Anterior cingulate cortex (tissue), 58 donors: ENCODE measurements at regions not wholly inside any gene's neighbourhood (a gene's known extent, or its start where the extent isn't known, plus 50 kb on each side); places are given as distances from the start of the nearest gene placed in this dataset.
A peak's percentile ranks its signal among the peaks of the same experiment; 100 is the strongest.
"Not testable (repeated sequence)": the region's sequence is repeated elsewhere in the genome, so short reads cannot be mapped to it uniquely, and the experiment has no call there.

Source experiments
- DNase-seq, 58 donors: peaks; one replicate each; lab custom pipeline; 2025; lab: John Stamatoyannopoulos, UW

DNA sequence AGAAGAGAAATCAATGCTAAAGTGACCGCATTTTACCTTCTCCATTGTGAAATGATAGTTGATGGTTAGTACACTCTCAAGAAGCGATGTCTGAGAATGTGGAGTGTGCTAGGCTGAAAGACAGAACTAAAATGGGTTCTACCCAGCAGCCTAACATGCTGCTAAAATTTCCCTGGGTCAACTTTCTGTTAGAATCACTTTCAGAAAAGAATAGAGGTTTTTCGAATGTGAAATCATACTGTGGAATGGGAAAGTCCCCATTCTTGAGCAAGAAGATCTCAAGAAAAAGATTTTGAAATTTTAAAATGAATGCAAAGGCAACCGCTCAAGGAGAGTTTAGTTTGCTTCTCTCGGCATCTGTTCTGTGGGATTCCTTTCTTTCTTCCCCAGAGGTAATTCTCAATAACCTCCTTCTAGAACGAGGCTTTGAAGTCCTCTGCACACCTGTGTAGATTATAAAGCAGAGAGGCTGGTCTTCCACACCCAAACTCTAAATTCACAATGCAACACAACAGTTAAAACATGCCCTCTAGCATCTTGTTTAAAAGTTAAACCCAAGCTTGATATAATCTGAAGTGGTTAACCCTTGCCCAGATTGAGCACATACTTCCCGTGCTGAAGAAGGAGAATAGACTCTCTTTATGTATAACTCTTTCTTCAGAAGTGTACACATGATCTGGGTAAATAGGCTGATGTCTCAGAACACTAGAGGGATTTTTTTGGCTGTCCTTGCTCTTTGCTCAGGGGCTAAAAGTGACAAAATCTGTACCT is 208.7 kb upstream of the KLF3 start:
- no peak for DNase-seq

DNA sequence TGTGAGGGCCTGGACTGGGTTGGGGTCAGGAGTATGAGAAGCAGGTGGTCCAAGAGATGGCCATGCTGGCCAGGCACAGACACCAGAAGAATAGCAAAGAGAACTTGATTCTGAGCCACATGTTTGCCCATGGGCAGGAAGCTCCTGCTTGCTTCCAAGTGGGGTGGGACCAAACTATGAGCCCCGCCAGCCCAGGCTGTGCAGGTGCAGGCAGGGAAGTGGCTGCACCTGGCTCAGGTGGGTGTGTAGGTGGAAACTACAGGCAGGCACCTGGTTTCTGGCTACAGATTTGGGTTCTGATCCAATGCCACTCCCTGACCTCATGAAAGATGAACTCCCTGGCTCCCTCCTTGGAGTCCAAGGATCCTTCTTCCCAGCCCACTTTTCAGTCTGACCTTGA is 207.9 kb upstream of the KLF3 start:
- no peak for DNase-seq

GRCh38 chr4:38461342-38461741 is 202.7 kb upstream of the KLF3 start:
- DNase-seq, result no peak

GRCh38 chr4:38462367-38463055 is 201.5 kb upstream of the KLF3 start:
- DNase-seq, result no peak

DNA sequence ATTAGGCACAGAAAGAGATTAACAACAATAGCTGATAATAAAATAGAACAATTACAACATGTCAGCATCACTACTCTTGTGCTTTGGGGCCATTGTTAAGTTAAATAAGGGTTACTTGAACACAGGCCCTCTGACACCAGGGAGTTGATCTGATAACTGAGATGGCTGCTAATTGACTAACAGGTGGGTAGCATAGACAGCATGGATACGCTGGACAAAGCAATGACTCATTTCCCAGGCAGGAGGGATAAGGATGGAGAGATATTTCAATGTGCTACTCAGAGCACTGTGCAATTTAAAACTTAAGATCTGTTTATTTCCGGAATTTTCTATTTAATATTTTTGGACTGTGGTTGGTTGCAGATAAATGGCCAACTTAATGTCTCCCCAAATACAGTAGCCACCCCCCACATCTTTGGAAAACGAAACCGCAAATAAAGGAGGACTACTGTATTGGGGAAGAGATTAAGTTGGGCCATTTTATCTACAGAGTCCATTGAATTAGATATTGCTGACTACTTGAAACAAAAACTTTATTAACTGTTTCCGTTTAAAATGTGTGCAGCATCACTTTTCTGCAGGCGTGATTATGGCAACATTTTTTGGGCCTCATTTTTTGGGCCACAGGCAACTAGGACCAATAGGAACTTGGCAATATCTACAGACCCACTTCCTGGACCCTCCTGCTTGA is 200.6 kb upstream of the KLF3 start:
- no peak for DNase-seq

DNA sequence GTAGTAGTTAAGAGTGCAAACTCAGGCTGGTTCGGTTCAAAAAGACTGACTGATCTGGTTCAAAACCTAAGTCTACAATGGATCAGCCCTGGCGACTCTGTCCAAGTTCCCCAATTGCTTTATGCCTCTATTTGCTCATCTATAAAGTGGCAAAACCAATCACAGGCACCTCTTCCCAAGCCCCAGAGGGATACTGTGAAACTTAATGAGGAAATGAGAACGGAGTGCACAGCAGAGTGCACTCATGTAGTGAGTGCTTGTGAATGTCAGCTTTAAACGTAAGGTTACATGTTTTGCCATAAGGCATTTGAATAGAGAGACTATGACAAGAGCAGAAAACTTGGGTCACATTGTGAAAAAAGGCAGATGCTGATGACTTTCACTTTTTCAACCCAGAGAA is 199.7 kb upstream of the KLF3 start:
- DNase-seq, result no peak

DNA sequence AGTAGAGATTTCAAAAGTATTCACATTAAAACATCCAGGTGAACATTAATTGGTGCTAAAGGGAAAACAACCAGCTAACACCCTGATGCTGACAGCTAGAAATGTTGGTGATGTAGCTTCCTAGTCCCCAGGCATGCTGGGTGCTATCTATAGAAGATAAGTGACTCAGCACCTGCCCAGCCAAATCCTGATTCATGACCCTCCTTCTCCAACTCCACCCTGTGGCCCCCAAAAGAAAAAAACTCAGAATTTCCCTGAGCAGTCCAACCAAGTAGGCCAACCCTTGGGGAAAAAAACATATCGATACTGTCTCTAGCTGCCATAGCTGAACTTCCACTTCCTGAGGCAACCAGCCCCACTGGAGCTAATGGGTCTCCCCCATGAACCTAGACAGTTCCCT is 197.6 kb upstream of the KLF3 start:
- DNase-seq, result no peak

- DNase-seq, result no peak
These were observed 196.7 kb upstream of the KLF3 start for GRCh38 chr4:38467296-38467695.

GRCh38 chr4:38468339-38468866 is 195.6 kb upstream of the KLF3 start:
- no peak for DNase-seq

GRCh38 chr4:38469410-38469809 is 194.6 kb upstream of the KLF3 start:
- DNase-seq, result no peak

- no peak for DNase-seq
These were observed 193.2 kb upstream of the KLF3 start for GRCh38 chr4:38470735-38471262.

DNA sequence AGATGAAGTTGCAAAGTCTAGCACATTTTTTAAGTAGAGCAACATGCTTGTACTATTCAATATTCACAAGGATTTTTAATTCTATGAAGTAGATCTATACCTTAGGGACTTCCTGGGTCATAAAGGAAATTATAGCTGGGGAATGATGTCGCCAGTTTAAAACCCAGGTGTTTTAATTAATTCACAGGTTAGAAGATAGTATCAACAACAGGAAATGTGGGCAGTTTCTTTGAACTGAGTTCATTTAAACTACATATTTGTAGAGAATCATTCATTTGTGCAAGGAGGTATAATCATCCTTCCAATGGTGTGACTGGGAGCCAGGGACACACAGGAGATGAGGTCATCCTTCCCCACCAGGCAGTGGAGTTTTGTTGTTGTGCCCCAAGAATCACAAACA is 181.3 kb upstream of the KLF3 start:
- DNase-seq, result no peak

DNA sequence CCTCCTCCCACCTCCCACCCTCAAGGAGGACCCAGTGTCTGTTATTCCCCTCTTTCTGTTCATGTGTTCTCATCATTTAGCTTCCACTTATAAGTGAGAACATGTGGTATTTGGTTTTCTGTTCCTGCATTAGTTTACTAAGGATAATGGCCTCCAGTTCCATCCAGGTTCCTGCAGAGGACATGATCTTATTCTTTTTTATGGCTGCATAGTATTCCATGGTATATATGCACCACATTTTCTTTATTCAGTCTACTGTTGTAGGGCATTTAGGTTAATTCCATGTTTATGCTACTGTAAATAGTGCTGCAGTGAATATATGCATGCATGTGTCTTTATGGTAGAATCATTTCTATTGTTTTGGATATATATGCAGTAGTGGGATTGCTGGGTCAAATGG is 180.4 kb upstream of the KLF3 start:
- not testable (repeated sequence) for DNase-seq

GRCh38 chr4:38489011-38489861 is 174.8 kb upstream of the KLF3 start:
- DNase-seq, result peak in 2 of 58 donors; percentile 3 to 6

- DNase-seq, result peak in 20 of 58 donors; percentile 1 to 28 (median 8)
These were observed 173.9 kb upstream of the KLF3 start for GRCh38 chr4:38489924-38490639.

DNA sequence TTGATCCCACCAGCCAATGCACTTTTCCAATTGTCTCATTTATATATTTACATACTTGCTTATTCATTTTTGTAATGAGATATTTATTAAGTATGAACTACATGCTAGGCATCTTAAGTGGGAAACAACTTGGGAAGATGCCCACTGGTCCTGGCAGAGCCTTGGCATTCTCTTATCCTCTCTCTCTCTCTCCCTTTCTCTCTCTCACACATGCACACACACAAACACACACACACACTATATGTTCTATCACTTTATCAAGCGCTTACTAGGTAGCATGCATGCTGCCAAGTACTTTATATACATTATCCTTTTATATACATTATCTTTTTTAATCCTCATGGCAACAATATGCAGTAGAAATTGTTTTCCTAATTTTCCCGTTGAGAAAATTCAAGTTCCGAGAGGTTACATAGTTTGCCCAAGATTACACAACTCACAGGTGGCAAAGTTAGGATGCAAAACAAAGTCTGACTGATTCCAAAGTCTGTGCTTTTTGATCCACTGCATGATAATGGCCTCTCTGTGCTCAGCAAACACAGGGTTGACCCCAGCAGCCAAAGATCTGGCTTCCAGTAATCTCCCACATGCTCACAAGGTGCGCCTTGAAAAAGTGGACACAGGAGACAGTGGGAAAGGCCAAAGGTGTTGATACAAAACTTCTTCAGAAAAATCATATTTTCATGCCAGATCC is 173.1 kb upstream of the KLF3 start:
- no peak for DNase-seq

GRCh38 chr4:38491854-38492478 is 172.0 kb upstream of the KLF3 start:
- no peak for DNase-seq

- no peak for DNase-seq
These were observed 170.9 kb upstream of the KLF3 start for GRCh38 chr4:38493066-38493465.
